ENCODE measurements at regions not wholly inside any gene's neighbourhood (a gene's known extent, or its start where the extent isn't known, plus 50 kb on each side); places are given as distances from the start of the nearest gene placed in this dataset.

GRCh38 chr13:55570371-55570770 is 1570.3 kb upstream of the PRR20A start:
- Histone ChIP-seq H3K9me3 (ENCODE audit: control insufficient read depth in 2 of 3, insufficient read depth in 1 of 3, low read length in 3 of 3) (no peaks in the 10 kb centered on the region), H3K9ac (ENCODE audit: low read length in 3 of 3) (no peak overlapping the region), H3K4me1 (ENCODE audit: control insufficient read depth in 2 of 3, insufficient read depth in 2 of 3, low read depth in 1 of 3, low read length in 3 of 3) (no peaks in the 10 kb centered on the region), H3K27me3 (ENCODE audit: control insufficient read depth, insufficient read depth, low read length) (no peaks in the 10 kb centered on the region), H3K4me3 (ENCODE audit: low read length in 3 of 3) (no peak overlapping the region), H3K27ac (ENCODE audit: low read depth in 2 of 2, low read length in 2 of 2) (no peak overlapping the region), H3K36me3 (ENCODE audit: control insufficient read depth in 2 of 3, insufficient read depth in 3 of 3, low read length in 3 of 3) (no peaks in the 10 kb centered on the region)
- DNase-seq, result no peak
- intact Hi-C loops (cut with DNase I), result no loop called here
- no peak for FAIRE-seq
- no peak for TF ChIP-seq CTCF (IDR thresholded peaks at IDR 0.05; ENCODE audit: borderline replicate concordance, extremely low read depth, insufficient read depth)

- intact Hi-C loops (cut with DNase I), result no loop called here
- Histone ChIP-seq H3K4me1 (ENCODE audit: control insufficient read depth in 2 of 3, insufficient read depth in 2 of 3, low read depth in 1 of 3, low read length in 3 of 3) (no peaks in the 10 kb centered on the region), H3K4me3 (ENCODE audit: low read length in 3 of 3) (no peak overlapping the region), H3K27me3 (ENCODE audit: control insufficient read depth, insufficient read depth, low read length) (no peaks in the 10 kb centered on the region), H3K27ac (ENCODE audit: low read depth in 2 of 2, low read length in 2 of 2) (no peak overlapping the region), H3K9ac (ENCODE audit: low read length in 3 of 3) (no peak overlapping the region), H3K9me3 (ENCODE audit: control insufficient read depth in 2 of 3, insufficient read depth in 1 of 3, low read length in 3 of 3) (no peaks in the 10 kb centered on the region), H3K36me3 (ENCODE audit: control insufficient read depth in 2 of 3, insufficient read depth in 3 of 3, low read length in 3 of 3) (no peaks in the 10 kb centered on the region)
- no peak for TF ChIP-seq CTCF (IDR thresholded peaks at IDR 0.05; ENCODE audit: borderline replicate concordance, extremely low read depth, insufficient read depth)
- no peak for DNase-seq
- no peak for FAIRE-seq
These were observed 1569.4 kb upstream of the PRR20A start for GRCh38 chr13:55571237-55571867.

DNA sequence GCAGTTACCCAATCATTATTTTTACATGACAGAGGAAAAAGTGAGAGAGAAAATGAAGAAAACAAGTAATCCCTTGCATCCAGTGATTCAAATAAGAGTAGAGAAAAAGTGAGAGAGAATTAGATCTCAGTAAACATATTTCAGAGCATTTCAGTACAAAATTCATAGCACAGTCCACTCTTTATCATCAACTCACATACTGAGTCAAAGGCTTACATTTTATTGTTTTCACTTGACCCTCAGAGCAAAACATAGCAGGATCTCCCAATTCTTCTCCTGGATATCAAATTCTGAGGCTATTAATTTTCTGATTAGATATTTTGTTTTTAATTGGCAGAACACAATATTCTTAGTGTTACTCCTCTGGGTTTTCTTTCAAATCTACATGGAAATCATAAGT is 1568.3 kb upstream of the PRR20A start:
- Histone ChIP-seq H3K4me1 (ENCODE audit: control insufficient read depth in 2 of 3, insufficient read depth in 2 of 3, low read depth in 1 of 3, low read length in 3 of 3) (no peaks in the 10 kb centered on the region), H3K4me3 (ENCODE audit: low read length in 3 of 3) (no peak overlapping the region), H3K27me3 (ENCODE audit: control insufficient read depth, insufficient read depth, low read length) (no peaks in the 10 kb centered on the region), H3K9me3 (ENCODE audit: control insufficient read depth in 2 of 3, insufficient read depth in 1 of 3, low read length in 3 of 3) (no peaks in the 10 kb centered on the region), H3K36me3 (ENCODE audit: control insufficient read depth in 2 of 3, insufficient read depth in 3 of 3, low read length in 3 of 3) (no peaks in the 10 kb centered on the region), H3K9ac (ENCODE audit: low read length in 3 of 3) (no peak overlapping the region), H3K27ac (ENCODE audit: low read depth in 2 of 2, low read length in 2 of 2) (no peak overlapping the region)
- no peak for DNase-seq
- TF ChIP-seq CTCF (IDR thresholded peaks at IDR 0.05; ENCODE audit: borderline replicate concordance, extremely low read depth, insufficient read depth), result no peak
- FAIRE-seq, result no peak
- intact Hi-C loops (cut with DNase I), result no loop called here

GRCh38 chr13:55572862-55573261 is 1567.9 kb upstream of the PRR20A start:
- Histone ChIP-seq H3K9me3 (ENCODE audit: control insufficient read depth in 2 of 3, insufficient read depth in 1 of 3, low read length in 3 of 3) (no peaks in the 10 kb centered on the region), H3K36me3 (ENCODE audit: control insufficient read depth in 2 of 3, insufficient read depth in 3 of 3, low read length in 3 of 3) (no peaks in the 10 kb centered on the region), H3K4me1 (ENCODE audit: control insufficient read depth in 2 of 3, insufficient read depth in 2 of 3, low read depth in 1 of 3, low read length in 3 of 3) (no peaks in the 10 kb centered on the region), H3K4me3 (ENCODE audit: low read length in 3 of 3) (no peak overlapping the region), H3K9ac (ENCODE audit: low read length in 3 of 3) (no peak overlapping the region), H3K27me3 (ENCODE audit: control insufficient read depth, insufficient read depth, low read length) (no peaks in the 10 kb centered on the region), H3K27ac (ENCODE audit: low read depth in 2 of 2, low read length in 2 of 2) (no peak overlapping the region)
- TF ChIP-seq CTCF (IDR thresholded peaks at IDR 0.05; ENCODE audit: borderline replicate concordance, extremely low read depth, insufficient read depth), result no peak
- DNase-seq (no peak), FAIRE-seq (no peak)
- intact Hi-C loops (cut with DNase I), result no loop called here

Data from kidney (tissue), 13 donors.